ENCODE measurements at regions not wholly inside any gene's neighbourhood (a gene's known extent, or its start where the extent isn't known, plus 50 kb on each side); places are given as distances from the start of the nearest gene placed in this dataset.

GRCh38 chr5:166354332-166354731, 1937.1 kb upstream of the WWC1 start:
- ATAC-seq = no peak

GRCh38 chr5:166356096-166356495, 1935.3 kb upstream of the WWC1 start:
- H3K4me1 ChIP-seq = no peaks in the 10 kb centered on the region
- no peaks in the 10 kb centered on the region for H3K27me3 ChIP-seq
- no peak overlapping the region for H3K4me3 ChIP-seq
- DNase-seq (no peak), ATAC-seq (no peak)
- no peaks in the 10 kb centered on the region for H3K9me3 ChIP-seq
- no peaks in the 10 kb centered on the region for H3K36me3 ChIP-seq
- H3K27ac ChIP-seq = no peak overlapping the region
- no peak for TF ChIP-seq CTCF (IDR thresholded peaks at IDR 0.05)
- intact Hi-C loops (cut with DNase I) = no loop called here

More at GRCh38 chr5:166354332-166354731, 1937.1 kb upstream of the WWC1 start:
- Histone ChIP-seq H3K4me3 (no peak overlapping the region), H3K4me1 (no peaks in the 10 kb centered on the region), H3K9me3 (no peaks in the 10 kb centered on the region), H3K27ac (no peak overlapping the region), H3K27me3 (no peaks in the 10 kb centered on the region), H3K36me3 (no peaks in the 10 kb centered on the region)
- intact Hi-C loops (cut with DNase I) = no loop called here
- DNase-seq = no peak
- TF ChIP-seq CTCF (IDR thresholded peaks at IDR 0.05) = no peak

- no peak for TF ChIP-seq CTCF (IDR thresholded peaks at IDR 0.05)
- Histone ChIP-seq H3K4me3 (no peak overlapping the region), H3K27ac (no peak overlapping the region), H3K9me3 (no peaks in the 10 kb centered on the region), H3K36me3 (no peaks in the 10 kb centered on the region), H3K4me1 (no peaks in the 10 kb centered on the region), H3K27me3 (no peaks in the 10 kb centered on the region)
- intact Hi-C loops (cut with DNase I) = no loop called here
- no peak for DNase-seq
- no peak for ATAC-seq
These were observed 1933.2 kb upstream of the WWC1 start for GRCh38 chr5:166358127-166358830.

GRCh38 chr5:166363087-166363760, 1928.2 kb upstream of the WWC1 start:
- no peak for ATAC-seq
- intact Hi-C loops (cut with DNase I) = no loop called here
- TF ChIP-seq CTCF (IDR thresholded peaks at IDR 0.05) = no peak

GRCh38 chr5:166365164-166365563, 1926.3 kb upstream of the WWC1 start:
- no peaks in the 10 kb centered on the region for H3K9me3 ChIP-seq
- DNase-seq (no peak), ATAC-seq (no peak)
- no peak for TF ChIP-seq CTCF (IDR thresholded peaks at IDR 0.05)
- no peaks in the 10 kb centered on the region for H3K27me3 ChIP-seq
- no peak overlapping the region for H3K27ac ChIP-seq
- no peaks in the 10 kb centered on the region for H3K4me1 ChIP-seq
- intact Hi-C loops (cut with DNase I) = no loop called here
- H3K36me3 ChIP-seq = no peaks in the 10 kb centered on the region
- no peak overlapping the region for H3K4me3 ChIP-seq

More at GRCh38 chr5:166363087-166363760, 1928.2 kb upstream of the WWC1 start:
- DNase-seq = no peak
- Histone ChIP-seq H3K4me3 (no peak overlapping the region), H3K36me3 (no peaks in the 10 kb centered on the region), H3K4me1 (no peaks in the 10 kb centered on the region), H3K27ac (no peak overlapping the region), H3K9me3 (no peaks in the 10 kb centered on the region), H3K27me3 (no peaks in the 10 kb centered on the region)

Measured in upper lobe of right lung (tissue), 1 donor.